GM23338 (cell line): ENCODE measurements at regions not wholly inside any gene's neighbourhood (a gene's known extent, or its start where the extent isn't known, plus 50 kb on each side); places are given as distances from the start of the nearest gene placed in this dataset.
"Not testable (repeated sequence)": the region's sequence is repeated elsewhere in the genome, so short reads cannot be mapped to it uniquely, and the experiment has no call there.

Experiments used
- ATAC-seq: fragments of 200-7000 bp; cut with Tn5 transposase; 3 replicates; pipeline ENCODE4 v1.9.1; 2020
- DNase-seq: peaks from one replicate; pipeline ENCODE4 v3.0.0-alpha.2; 2015; ENCODE audit warnings: low spot score
- H2AFZ ChIP-seq: fragments of 200-600 bp; sonication (generic); 2 replicates; pipeline ENCODE4 v1.8.0; 2016; ENCODE audit warnings: antibody characterized with exemption, mild to moderate bottlenecking, moderate library complexity
- H3F3A ChIP-seq: fragments of 200-600 bp; sonication (generic); replicated peaks from 2 replicates; pipeline ENCODE4 v1.8.0; 2017; ENCODE audit warnings: antibody characterized with exemption, mixed run types, low read depth
- H3K27ac ChIP-seq: fragments of 200-600 bp; sonication (generic); 2 replicates; pipeline ENCODE4 v1.6.1; 2016; ENCODE audit warnings: low read depth
- H3K27me3 ChIP-seq: fragments of 200-600 bp; sonication (generic); 2 replicates; pipeline ENCODE4 v1.8.0; 2016; ENCODE audit warnings: mild to moderate bottlenecking, mixed run types, moderate library complexity; ENCODE audit not compliant: insufficient read depth
- H3K36me3 ChIP-seq: fragments of 200-600 bp; sonication (generic); 2 replicates; pipeline ENCODE4 v1.8.0; 2016; ENCODE audit warnings: mild to moderate bottlenecking; ENCODE audit not compliant: insufficient read depth
- H3K4me1 ChIP-seq: fragments of 200-600 bp; sonication (generic); 2 replicates; pipeline ENCODE4 v1.8.0; 2016; ENCODE audit warnings: mild to moderate bottlenecking, moderate library complexity; ENCODE audit not compliant: insufficient read depth
- H3K4me2 ChIP-seq: fragments of 200-600 bp; sonication (generic); 2 replicates; pipeline ENCODE4 v1.7.1; 2017; ENCODE audit warnings: mixed run types
- H3K4me3 ChIP-seq: fragments of 200-600 bp; sonication (generic); 2 replicates; pipeline ENCODE4 v1.6.1; 2016; ENCODE audit warnings: mixed run types
- H3K79me2 ChIP-seq: fragments of 200-600 bp; sonication (generic); replicated peaks from 2 replicates; pipeline ENCODE4 v1.8.0; 2017; ENCODE audit warnings: mild to moderate bottlenecking; ENCODE audit not compliant: insufficient read depth
- H3K9me2 ChIP-seq: fragments of 200-600 bp; sonication (generic); 2 replicates; pipeline ENCODE4 v1.8.0; 2017; ENCODE audit not compliant: insufficient read depth
- H4K20me1 ChIP-seq: fragments of 200-600 bp; sonication (generic); replicated peaks from 2 replicates; pipeline ENCODE4 v1.8.0; 2017; ENCODE audit warnings: mild to moderate bottlenecking; ENCODE audit not compliant: insufficient read depth
- H3K27ac Mint-ChIP-seq: 2 replicates; pipeline ENCODE4 v1.8.0; 2020; ENCODE audit warnings: inconsistent platforms, mild to moderate bottlenecking, moderate library complexity, mixed read lengths
- H3K27me3 Mint-ChIP-seq: 3 replicates; pipeline ENCODE4 v1.8.0; 2022; ENCODE audit warnings: low read depth, mild to moderate bottlenecking, moderate library complexity, mixed read lengths, inconsistent platforms; ENCODE audit not compliant: insufficient read depth, poor library complexity
- H3K36me3 Mint-ChIP-seq: 3 replicates; pipeline ENCODE4 v1.8.0; 2021; ENCODE audit warnings: low read depth, mild to moderate bottlenecking, inconsistent platforms, moderate library complexity, mixed read lengths
- H3K4me1 Mint-ChIP-seq: 3 replicates; pipeline ENCODE4 v1.8.0; 2020; ENCODE audit warnings: mild to moderate bottlenecking, inconsistent platforms, mixed read lengths
- H3K4me3 Mint-ChIP-seq: 3 replicates; pipeline ENCODE4 v1.8.0; 2021; ENCODE audit warnings: moderate library complexity, mild to moderate bottlenecking, inconsistent platforms, mixed read lengths
- H3K9me3 Mint-ChIP-seq: 3 replicates; pipeline ENCODE4 v1.8.0; 2020; ENCODE audit warnings: moderate library complexity, mild to moderate bottlenecking, inconsistent platforms, mixed read lengths
- CREB1 ChIP-seq: fragments of 250-450 bp; sonication (Bioruptor Pico); IDR thresholded peaks from 2 replicates; pipeline ENCODE4 v1.5.0; 2020; ENCODE audit warnings: low read depth, mild to moderate bottlenecking, moderate library complexity
- CTCF ChIP-seq, 2 experiments: fragments of 200-600 bp in 1 of 2; sonication (generic) in 1 of 2; conservative IDR thresholded peaks; 2 replicates each; pipeline versions ENCODE4 v1.5.1 to v1.6.1; 2016 to 2017; ENCODE audit warnings: antibody characterized with exemption in 2 of 2, low read depth in 2 of 2, mild to moderate bottlenecking in 2 of 2, moderate library complexity in 1 of 2
- EZH2 ChIP-seq: fragments of 200-600 bp; sonication (generic); IDR thresholded peaks from one replicate; pipeline ENCODE4 v1.8.0; 2017; ENCODE audit warnings: antibody characterized with exemption, mild to moderate bottlenecking, low read depth; ENCODE audit not compliant: unreplicated experiment
- EZH2phosphoT487 ChIP-seq: fragments of 200-600 bp; sonication (generic); IDR thresholded peaks from one replicate; pipeline ENCODE4 v1.8.1; 2018; ENCODE audit warnings: antibody characterized with exemption; ENCODE audit not compliant: unreplicated experiment
- JUNB ChIP-seq: IDR thresholded peaks from one replicate; pipeline ENCODE4 v1.6.1; 2016; ENCODE audit warnings: antibody characterized with exemption; ENCODE audit not compliant: unreplicated experiment
- NANOG ChIP-seq: IDR thresholded peaks from 2 replicates; pipeline ENCODE4 v1.6.1; 2016; ENCODE audit warnings: antibody characterized with exemption, borderline replicate concordance
- POLR2AphosphoS5 ChIP-seq: IDR thresholded peaks from 2 replicates; pipeline ENCODE4 v1.6.1; 2016; ENCODE audit warnings: antibody characterized with exemption, low read depth
- STAT1 ChIP-seq: IDR thresholded peaks from one replicate; pipeline ENCODE4 v1.6.1; 2016; ENCODE audit warnings: antibody characterized with exemption; ENCODE audit not compliant: unreplicated experiment
- ZNF114 ChIP-seq: fragments of 250-450 bp; sonication (Bioruptor Pico); IDR thresholded peaks from 2 replicates; pipeline ENCODE4 v1.5.0; 2020; ENCODE audit warnings: mild to moderate bottlenecking, moderate library complexity
- ZNF331 ChIP-seq: fragments of 250-450 bp; sonication (Bioruptor Pico); IDR thresholded peaks from 2 replicates; pipeline ENCODE4 v1.5.0; 2020; ENCODE audit warnings: low read depth, mild to moderate bottlenecking, moderate library complexity
- ZNF462 ChIP-seq: fragments of 250-450 bp; sonication (Bioruptor Pico); IDR thresholded peaks from 2 replicates; pipeline ENCODE4 v1.5.0; 2020; ENCODE audit warnings: mild to moderate bottlenecking, moderate library complexity

GRCh38 chr9:135412315-135413085 lies 67.1 kb upstream of the PPP1R26 start:
- not testable (repeated sequence) for H4K20me1 ChIP-seq, H3K4me2 ChIP-seq, H3K79me2 ChIP-seq, H3K4me3 ChIP-seq, H3K36me3 Mint-ChIP-seq, H3K9me3 Mint-ChIP-seq, H3F3A ChIP-seq, H3K4me1 ChIP-seq, H3K27me3 Mint-ChIP-seq, H3K4me1 Mint-ChIP-seq, H3K27ac Mint-ChIP-seq, H3K27me3 ChIP-seq, H3K36me3 ChIP-seq, H3K4me3 Mint-ChIP-seq, H3K9me2 ChIP-seq, H2AFZ ChIP-seq, H3K27ac ChIP-seq
- TF ChIP-seq CTCF (conservative IDR thresholded peaks at IDR 0.05; ENCODE audit: low read depth in 2 of 2): peak; percentile 92 to 100
- ATAC-seq: peak; percentile 95
- DNase-seq: peak; percentile 82

GRCh38 chr9:135413086-135413375 lies 66.6 kb upstream of the PPP1R26 start:
- Histone ChIP-seq H3K4me3 (no peak overlapping the region), H3K4me2 (no peak overlapping the region), H3F3A (no peaks in the 10 kb centered on the region), H3K27ac (no peak overlapping the region), H3K9me2 (no peaks in the 10 kb centered on the region), H3K27me3 (no peaks in the 10 kb centered on the region), H3K4me1 (no peaks in the 10 kb centered on the region), H3K79me2 (no peaks in the 10 kb centered on the region), H2AFZ (no peak overlapping the region), H3K36me3 (no peaks in the 10 kb centered on the region), H4K20me1 (no peaks in the 10 kb centered on the region)
- H3K4me1 Mint-ChIP-seq: peaks cover 3% of the 10 kb centered on the region; the same call in 2 of the 3 replicates
- no peak overlapping the region for H3K27ac Mint-ChIP-seq
- DNase-seq (no peak), ATAC-seq (no peak)
- no peaks in the 10 kb centered on the region for H3K36me3 Mint-ChIP-seq
- no peaks in the 10 kb centered on the region for H3K9me3 Mint-ChIP-seq
- H3K27me3 Mint-ChIP-seq: peaks cover 8% of the 10 kb centered on the region
- H3K4me3 Mint-ChIP-seq: no peak overlapping the region
- TF ChIP-seq STAT1 (no peak), ZNF331 (CRISPR knock-in tag) (no peak), CREB1 (CRISPR knock-in tag) (no peak), ZNF114 (CRISPR knock-in tag) (no peak), POLR2AphosphoS5 (no peak), EZH2phosphoT487 (no peak), CTCF (conservative IDR thresholded peaks at IDR 0.05; ENCODE audit: low read depth in 2 of 2) (no peak), NANOG (no peak), ZNF462 (CRISPR knock-in tag) (no peak), EZH2 (no peak), JUNB (no peak)
